H1 (cell line): ENCODE measurements at regions not wholly inside any gene's neighbourhood (a gene's known extent, or its start where the extent isn't known, plus 50 kb on each side); places are given as distances from the start of the nearest gene placed in this dataset.
A peak's percentile ranks its signal among the peaks of the same experiment; 100 is the strongest.

ENCODE experiments used
- CTCF ChIA-PET: fragments of 300-600 bp; sonication (Branson Sonifier 250); formaldehyde crosslinking; loops from one replicate; lab custom pipeline; 2021; ENCODE audit not compliant: partially characterized antibody; lab: Charles Lee
- POLR2A ChIA-PET: fragments of 300-600 bp; sonication (Branson Sonifier 250); formaldehyde crosslinking; loops from one replicate; lab custom pipeline; 2021; ENCODE audit warnings: inconsistent platforms; ENCODE audit not compliant: partially characterized antibody; lab: Charles Lee
- DNase-seq, 2 experiments: peaks; one replicate each; pipeline versions ENCODE4 v3.0.0 to v3.0.0-alpha.2; 2010 to 2022; ENCODE audit warnings: low spot score in 2 of 2, low read depth in 1 of 2, mixed read lengths in 1 of 2
- FAIRE-seq: peaks from 2 replicates; lab custom pipeline; 2011; peaks lifted over from hg19 to GRCh38; lab: Jason Lieb, UNC
- H2AFZ ChIP-seq: 2 replicates; pipeline ENCODE4 v1.8.1; 2012; ENCODE audit warnings: low read length, inconsistent platforms
- H2AK5ac ChIP-seq: 2 replicates; pipeline ENCODE4 v1.6.1; 2013; ENCODE audit warnings: low read depth, low read length
- H2BK120ac ChIP-seq: replicated peaks from 2 replicates; pipeline ENCODE3; 2013; ENCODE audit warnings: low read depth, low read length, inconsistent platforms
- H2BK12ac ChIP-seq: 2 replicates; pipeline ENCODE4 v1.6.1; 2013; ENCODE audit warnings: low read depth, low read length
- H2BK15ac ChIP-seq: 2 replicates; pipeline ENCODE4 v1.6.1; 2013; ENCODE audit warnings: low read length
- H2BK20ac ChIP-seq: 2 replicates; pipeline ENCODE4 v1.6.1; 2013; ENCODE audit warnings: low read length
- H2BK5ac ChIP-seq: 2 replicates; pipeline ENCODE4 v1.6.1; 2013; ENCODE audit warnings: low read depth, low read length
- H3K14ac ChIP-seq: 2 replicates; pipeline ENCODE4 v1.6.1; 2013; ENCODE audit warnings: inconsistent platforms; ENCODE audit not compliant: insufficient read length
- H3K18ac ChIP-seq: 2 replicates; pipeline ENCODE4 v1.6.1; 2013; ENCODE audit warnings: low read length; ENCODE audit errors: extremely low read depth
- H3K23ac ChIP-seq: 2 replicates; pipeline ENCODE4 v1.6.1; 2013; ENCODE audit warnings: inconsistent platforms; ENCODE audit not compliant: insufficient read length
- H3K23me2 ChIP-seq: 2 replicates; pipeline ENCODE4 v1.6.1; 2013; ENCODE audit warnings: low read depth, low read length
- H3K27ac ChIP-seq: 2 replicates; pipeline ENCODE4 v1.6.1; 2011; ENCODE audit warnings: low read depth, low read length, inconsistent platforms
- H3K27me3 ChIP-seq, 4 experiments: replicated peaks in 1 of 4; 1 replicate in 1 of 4; 2 replicates in 3 of 4; pipeline versions ENCODE4 v1.6.1 to v1.8.1; 2011 to 2013; ENCODE audit warnings: low read length in 3 of 4, mild to moderate bottlenecking in 3 of 4, inconsistent platforms in 2 of 4, mixed read lengths in 2 of 4, moderate library complexity in 1 of 4; ENCODE audit not compliant: control insufficient read depth in 3 of 4, insufficient read depth in 3 of 4; ENCODE audit errors: extremely low read depth in 1 of 4
- H3K36me3 ChIP-seq, 4 experiments: 2 replicates each; pipeline versions ENCODE4 v1.6.1 to v1.8.1; 2011 to 2013; ENCODE audit warnings: mild to moderate bottlenecking in 4 of 4, low read length in 3 of 4, moderate library complexity in 2 of 4, control low read depth in 1 of 4, inconsistent platforms in 1 of 4; ENCODE audit not compliant: insufficient read depth in 4 of 4, control insufficient read depth in 2 of 4
- H3K4ac ChIP-seq: replicated peaks from 2 replicates; pipeline ENCODE3; 2013; ENCODE audit warnings: low read length, low read depth, mixed read lengths, inconsistent platforms; ENCODE audit not compliant: insufficient read length
- H3K4me1 ChIP-seq, 4 experiments: replicated peaks in 1 of 4; 1 replicate in 1 of 4; 2 replicates in 3 of 4; pipeline versions ENCODE4 v1.6.1 to v1.8.1; 2011 to 2013; ENCODE audit warnings: low read length in 3 of 4, inconsistent platforms in 2 of 4, mixed read lengths in 1 of 4; ENCODE audit not compliant: insufficient read depth in 4 of 4, control insufficient read depth in 3 of 4
- H3K4me2 ChIP-seq, 2 experiments: 2 replicates each; pipeline versions ENCODE4 v1.6.1 to v1.8.1; 2011 to 2013; ENCODE audit warnings: low read depth in 2 of 2, low read length in 2 of 2, control low read depth in 1 of 2, inconsistent platforms in 1 of 2, mild to moderate bottlenecking in 1 of 2; ENCODE audit not compliant: insufficient read depth in 1 of 2
- H3K4me3 ChIP-seq, 4 experiments: fragments of 200-600, 300-600 bp in 1 of 4; sonication (generic), shearing (Covaris generic), sonication (Bioruptor Twin) in 1 of 4; 2 replicates each; pipeline versions ENCODE4 v1.5.1 to v1.8.1; 2011 to 2016; ENCODE audit warnings: low read length in 4 of 4, low read depth in 3 of 4, control low read depth in 2 of 4, inconsistent platforms in 2 of 4, mild to moderate bottlenecking in 2 of 4, mixed read lengths in 1 of 4, moderate library complexity in 1 of 4; ENCODE audit not compliant: insufficient read depth in 2 of 4; ENCODE audit errors: extremely low read depth in 1 of 4
- H3K56ac ChIP-seq: replicated peaks from 2 replicates; pipeline ENCODE3; 2013; ENCODE audit warnings: low read depth, mild to moderate bottlenecking, mixed read lengths, low read length, inconsistent platforms; ENCODE audit not compliant: insufficient read length
- H3K79me1 ChIP-seq: 2 replicates; pipeline ENCODE4 v1.6.1; 2013; ENCODE audit warnings: low read depth, low read length, control low read depth
- H3K79me2 ChIP-seq, 2 experiments: 2 replicates each; pipeline versions ENCODE4 v1.6.1 to v1.8.1; 2012 to 2013; ENCODE audit warnings: low read length in 2 of 2, mild to moderate bottlenecking in 2 of 2, inconsistent platforms in 1 of 2; ENCODE audit not compliant: insufficient read depth in 2 of 2, control insufficient read depth in 1 of 2
- H3K9ac ChIP-seq, 4 experiments: replicated peaks in 1 of 4; 1 replicate in 1 of 4; 2 replicates in 3 of 4; pipeline versions ENCODE4 v1.6.1 to v1.8.1; 2011 to 2013; ENCODE audit warnings: low read depth in 3 of 4, low read length in 3 of 4, control low read depth in 2 of 4, mild to moderate bottlenecking in 2 of 4, moderate library complexity in 2 of 4, inconsistent platforms in 1 of 4; ENCODE audit errors: extremely low read depth in 1 of 4
- H3K9me3 ChIP-seq, 2 experiments: 2 replicates each; pipeline versions ENCODE4 v1.6.1 to v1.8.1; 2012 to 2013; ENCODE audit warnings: mild to moderate bottlenecking in 2 of 2, moderate library complexity in 2 of 2, control low read depth in 1 of 2, inconsistent platforms in 1 of 2, low read depth in 1 of 2, low read length in 1 of 2, mixed read lengths in 1 of 2; ENCODE audit not compliant: insufficient read depth in 2 of 2
- H4K20me1 ChIP-seq, 2 experiments: replicated peaks in 1 of 2; 2 replicates each; pipeline versions ENCODE3 to v1.8.1; 2011 to 2013; ENCODE audit warnings: inconsistent platforms in 2 of 2, low read length in 2 of 2, mild to moderate bottlenecking in 1 of 2; ENCODE audit not compliant: insufficient read depth in 2 of 2, control insufficient read depth in 1 of 2
- H4K5ac ChIP-seq: 2 replicates; pipeline ENCODE4 v1.6.1; 2013; ENCODE audit warnings: low read length, low read depth, mixed read lengths, inconsistent platforms; ENCODE audit not compliant: insufficient read length
- H4K8ac ChIP-seq: 2 replicates; pipeline ENCODE4 v1.8.0; 2013; ENCODE audit warnings: mild to moderate bottlenecking, moderate library complexity, low read length, inconsistent platforms; ENCODE audit not compliant: insufficient read depth; ENCODE audit errors: extremely low read depth
- H4K91ac ChIP-seq: replicated peaks from 2 replicates; pipeline ENCODE3; 2013; ENCODE audit warnings: low read length, mixed read lengths, inconsistent platforms; ENCODE audit not compliant: insufficient read length
- KDM1A ChIP-seq: fragments of 200-600, 300-600 bp; sonication (generic); IDR thresholded peaks from 2 replicates; pipeline ENCODE4 v1.7.1; 2016; ENCODE audit warnings: mild to moderate bottlenecking, low read length, borderline replicate concordance
- SIX5 ChIP-seq: IDR thresholded peaks from 2 replicates; pipeline ENCODE4 v1.6.1; 2011; ENCODE audit warnings: mild to moderate bottlenecking, low read depth, low read length
- SP4 ChIP-seq: IDR thresholded peaks from 2 replicates; pipeline ENCODE4 v1.6.1; 2012; ENCODE audit warnings: low read length, inconsistent platforms
- TAF7 ChIP-seq: optimal IDR thresholded peaks from 2 replicates; pipeline ENCODE3; 2011; ENCODE audit warnings: low read depth, mild to moderate bottlenecking, inconsistent platforms, low read length, moderate library complexity, borderline replicate concordance
- TBP ChIP-seq: IDR thresholded peaks from 2 replicates; pipeline ENCODE4 v1.6.1; 2011; ENCODE audit warnings: low read depth, low read length, improper control_type of control experiment
- WGBS, 2 experiments: shearing (Covaris generic) in 1 of 2; methylation state at CpG; one replicate each; pipeline versions ENCODE4 v1.1.6 to v1.1.7; 2013 to 2015; ENCODE audit warnings: low lambda C conversion rate in 2 of 2, mixed read lengths in 2 of 2, inconsistent platforms in 1 of 2, low coverage in 1 of 2, missing lambda C conversion rate in 1 of 2; ENCODE audit not compliant: insufficient replicate concordance in 2 of 2, insufficient coverage in 1 of 2, insufficient read length in 1 of 2; ENCODE audit errors: extremely low coverage in 1 of 2, missing lambda C conversion rate in 1 of 2; 5-methylcytosine and 5-hydroxymethylcytosine counted together
- TF ChIP-seq, protein P1 (sequence below): IDR thresholded peaks from 2 replicates; pipeline ENCODE4 v1.6.1; 2011; ENCODE audit warnings: low read depth, mild to moderate bottlenecking, low read length; ENCODE audit not compliant: insufficient read depth

- H2AK5ac ChIP-seq = no peak overlapping the region; the same call in 1 of the 2 replicates
- no peaks in the 10 kb centered on the region; a peak in 1 of 8 replicates for H3K36me3 ChIP-seq
- H2BK15ac ChIP-seq = no peak overlapping the region; the same call in 1 of the 2 replicates
- H4K91ac ChIP-seq = peak overlapping the region; percentile 86
- peak overlapping the region; percentile 72 for H3K18ac ChIP-seq
- WGBS, 2 experiments = 0% methylated on average over 1 of the region's 1 CpG; no CpG with 5 or more reads in 1 of the 2 experiments
- H2BK20ac ChIP-seq = peak overlapping the region; percentile 97
- H3K79me2 ChIP-seq = no peaks in the 10 kb centered on the region
- H4K5ac ChIP-seq = no peak overlapping the region
- ChIA-PET POLR2A (no interaction called here), CTCF (interaction anchor here (0.6 kb wide), 2 partner anchors 40 to 461 kb away, joined by 3 to 4 read pairs; no protein-coding TSS in a partner anchor)
- H2BK12ac ChIP-seq = peak overlapping the region; percentile 73
- H3K9me3 ChIP-seq = no peaks in the 10 kb centered on the region
- H3K4me3 ChIP-seq = no peak overlapping the region
- H3K4me1 ChIP-seq = peaks cover 12 to 27% (median 22%) of the 10 kb centered on the region in 4 experiments
- no peaks in the 10 kb centered on the region for H3K23me2 ChIP-seq
- TF ChIP-seq, protein P1, sequence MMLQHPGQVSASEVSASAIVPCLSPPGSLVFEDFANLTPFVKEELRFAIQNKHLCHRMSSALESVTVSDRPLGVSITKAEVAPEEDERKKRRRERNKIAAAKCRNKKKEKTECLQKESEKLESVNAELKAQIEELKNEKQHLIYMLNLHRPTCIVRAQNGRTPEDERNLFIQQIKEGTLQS = no peak
- TF ChIP-seq TAF7 (no peak), SP4 (no peak), TBP (no peak), SIX5 (no peak), KDM1A (no peak)
- TF ChIP-seq, all 59 proteins: peak for 0
- peaks cover 0 to 2% (median 0%) of the 10 kb centered on the region in 4 experiments; a peak in 2 of 7 replicates for H3K27me3 ChIP-seq
- H4K8ac ChIP-seq = no peak overlapping the region
- H2BK5ac ChIP-seq = peak overlapping the region; percentile 90; the same call in 1 of the 2 replicates
- H3K4ac ChIP-seq = no peak overlapping the region
- H3K4me2 ChIP-seq = peak overlapping the region in 1 of 2 experiments; percentile 37; a peak in 2 of 4 replicates
- no peaks in the 10 kb centered on the region for H4K20me1 ChIP-seq
- no peak overlapping the region for H3K27ac ChIP-seq
- no peak overlapping the region for H3K23ac ChIP-seq
- DNase-seq (no peak), FAIRE-seq (no peak)
- H3K14ac ChIP-seq = no peak overlapping the region
- H2BK120ac ChIP-seq = peak overlapping the region; percentile 39
- H3K56ac ChIP-seq = no peak overlapping the region
- no peak overlapping the region; a peak in 1 of 7 replicates for H3K9ac ChIP-seq
- H3K79me1 ChIP-seq = no peaks in the 10 kb centered on the region
- no peak overlapping the region for H2AFZ ChIP-seq
Measured at GRCh38 chr10:121288011-121288410, 310.2 kb downstream of the FGFR2 start.
